Parathyroid adenoma (tissue), 2 donors: ENCODE measurements at regions not wholly inside any gene's neighbourhood (a gene's known extent, or its start where the extent isn't known, plus 50 kb on each side); places are given as distances from the start of the nearest gene placed in this dataset.

Experiments
- H2AFZ ChIP-seq: fragments of 300-600 bp; sonication (generic); one replicate; pipeline ENCODE4 v1.7.0; 2017; ENCODE audit warnings: antibody characterized with exemption, mild to moderate bottlenecking
- H3K27ac ChIP-seq: fragments of 300-600 bp; sonication (generic); one replicate; pipeline ENCODE4 v1.7.0; 2017
- H3K27me3 ChIP-seq: fragments of 300-600 bp; sonication (generic); one replicate; pipeline ENCODE4 v1.7.0; 2017; ENCODE audit warnings: low read length; ENCODE audit not compliant: control insufficient read depth, insufficient read depth
- H3K36me3 ChIP-seq: fragments of 300-600 bp; sonication (generic); one replicate; pipeline ENCODE4 v1.7.0; 2017; ENCODE audit warnings: low read length; ENCODE audit not compliant: control insufficient read depth, insufficient read depth
- H3K4me1 ChIP-seq: fragments of 300-600 bp; sonication (generic); one replicate; pipeline ENCODE4 v1.7.0; 2017; ENCODE audit warnings: control low read depth
- H3K4me2 ChIP-seq: fragments of 300-600 bp; sonication (generic); one replicate; pipeline ENCODE4 v1.7.0; 2017; ENCODE audit warnings: low read length
- H3K4me3 ChIP-seq: fragments of 300-600 bp; sonication (generic); one replicate; pipeline ENCODE4 v1.7.0; 2017; ENCODE audit warnings: low read depth, low read length
- H3K79me2 ChIP-seq: fragments of 300-600 bp; sonication (generic); one replicate; pipeline ENCODE4 v1.7.0; 2017; ENCODE audit warnings: control low read depth
- H3K9ac ChIP-seq: fragments of 300-600 bp; sonication (generic); one replicate; pipeline ENCODE4 v1.7.0; 2017; ENCODE audit warnings: mild to moderate bottlenecking
- H3K9me3 ChIP-seq: fragments of 300-600 bp; sonication (generic); one replicate; pipeline ENCODE4 v1.7.0; 2017; ENCODE audit warnings: low read length; ENCODE audit not compliant: control insufficient read depth
- TF ChIP-seq, protein P1 (sequence below): fragments of 300-600 bp; sonication (generic); IDR thresholded peaks from one replicate; pipeline ENCODE4 v1.7.0; 2017; ENCODE audit warnings: antibody characterized with exemption, mild to moderate bottlenecking
- donor health status: primary hyperparathyroidism.

DNA sequence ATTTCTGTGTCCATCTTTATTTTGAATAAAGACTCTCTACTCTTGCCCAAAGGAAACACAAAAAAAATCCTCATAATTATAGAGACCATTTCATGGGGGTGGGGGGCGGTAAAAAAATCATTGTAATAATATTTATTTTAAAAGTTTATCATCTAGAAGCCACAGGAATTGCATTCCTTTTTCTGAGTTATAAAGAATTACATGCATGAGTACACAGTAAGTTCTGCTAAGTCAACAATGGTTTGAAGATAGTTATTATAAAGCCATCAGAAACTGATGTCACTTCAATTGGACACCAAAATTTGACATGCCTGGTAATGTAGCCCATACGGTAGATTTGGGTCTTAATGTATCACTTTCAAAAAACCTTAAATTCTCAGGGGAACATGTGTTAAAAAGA lies 478.1 kb upstream of the NR5A2 start:
- no peaks in the 10 kb centered on the region for H3K36me3 ChIP-seq
- no peak overlapping the region for H3K9ac ChIP-seq
- no peak overlapping the region for H2AFZ ChIP-seq
- peaks cover 3% of the 10 kb centered on the region for H3K27me3 ChIP-seq
- no peaks in the 10 kb centered on the region for H3K79me2 ChIP-seq
- TF ChIP-seq, protein P1, sequence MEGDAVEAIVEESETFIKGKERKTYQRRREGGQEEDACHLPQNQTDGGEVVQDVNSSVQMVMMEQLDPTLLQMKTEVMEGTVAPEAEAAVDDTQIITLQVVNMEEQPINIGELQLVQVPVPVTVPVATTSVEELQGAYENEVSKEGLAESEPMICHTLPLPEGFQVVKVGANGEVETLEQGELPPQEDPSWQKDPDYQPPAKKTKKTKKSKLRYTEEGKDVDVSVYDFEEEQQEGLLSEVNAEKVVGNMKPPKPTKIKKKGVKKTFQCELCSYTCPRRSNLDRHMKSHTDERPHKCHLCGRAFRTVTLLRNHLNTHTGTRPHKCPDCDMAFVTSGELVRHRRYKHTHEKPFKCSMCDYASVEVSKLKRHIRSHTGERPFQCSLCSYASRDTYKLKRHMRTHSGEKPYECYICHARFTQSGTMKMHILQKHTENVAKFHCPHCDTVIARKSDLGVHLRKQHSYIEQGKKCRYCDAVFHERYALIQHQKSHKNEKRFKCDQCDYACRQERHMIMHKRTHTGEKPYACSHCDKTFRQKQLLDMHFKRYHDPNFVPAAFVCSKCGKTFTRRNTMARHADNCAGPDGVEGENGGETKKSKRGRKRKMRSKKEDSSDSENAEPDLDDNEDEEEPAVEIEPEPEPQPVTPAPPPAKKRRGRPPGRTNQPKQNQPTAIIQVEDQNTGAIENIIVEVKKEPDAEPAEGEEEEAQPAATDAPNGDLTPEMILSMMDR, result no peak
- H3K9me3 ChIP-seq, result no peaks in the 10 kb centered on the region
- no peak overlapping the region for H3K4me3 ChIP-seq
- no peaks in the 10 kb centered on the region for H3K4me1 ChIP-seq
- no peak overlapping the region for H3K4me2 ChIP-seq
- no peak overlapping the region for H3K27ac ChIP-seq

DNA sequence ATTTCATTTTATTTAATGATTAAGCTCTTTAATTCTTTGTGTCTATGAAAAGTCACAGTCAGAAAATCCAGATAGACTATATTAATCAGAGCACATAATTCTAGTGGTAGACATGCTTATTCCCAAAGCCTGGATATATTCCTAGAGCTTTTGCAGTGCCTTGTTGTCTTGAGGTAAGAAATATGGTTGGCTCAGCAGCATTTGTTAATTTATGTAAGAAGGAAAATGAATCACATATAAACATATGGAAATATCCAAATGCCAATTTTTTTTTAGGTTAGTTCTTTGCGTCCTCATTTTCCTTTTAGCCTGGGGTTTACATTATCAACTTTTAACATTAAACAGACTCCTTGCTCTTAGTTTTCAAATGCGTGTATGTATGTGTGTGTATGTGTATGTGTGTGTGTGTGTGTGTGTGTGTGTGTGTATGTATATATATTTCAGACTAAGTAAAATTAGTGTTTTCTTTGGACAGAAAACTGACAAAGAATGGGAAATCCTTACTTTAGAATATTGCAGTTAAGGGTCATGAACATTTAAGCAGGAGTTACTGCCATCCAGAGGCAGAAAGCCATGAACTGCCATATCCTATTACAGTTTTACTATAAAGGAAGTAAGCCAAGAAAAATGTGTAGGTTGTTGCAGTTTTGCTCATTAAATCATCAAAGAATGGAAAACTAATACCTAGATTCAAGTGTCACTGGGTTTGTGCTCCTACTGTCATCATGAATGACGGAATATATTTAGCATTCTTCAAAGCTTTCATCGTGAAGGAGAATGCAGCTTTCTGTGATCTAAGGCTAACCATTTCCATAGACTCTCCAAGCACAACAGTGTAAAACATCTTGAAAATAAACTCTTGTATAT lies 477.1 kb upstream of the NR5A2 start:
- H2AFZ ChIP-seq, result no peak overlapping the region
- no peak overlapping the region for H3K4me3 ChIP-seq
- TF ChIP-seq, protein P1, result no peak
- H3K27me3 ChIP-seq, result peaks cover 3% of the 10 kb centered on the region
- H3K36me3 ChIP-seq, result no peaks in the 10 kb centered on the region
- H3K9me3 ChIP-seq, result no peaks in the 10 kb centered on the region
- H3K4me2 ChIP-seq, result no peak overlapping the region
- H3K79me2 ChIP-seq, result no peaks in the 10 kb centered on the region
- no peak overlapping the region for H3K9ac ChIP-seq
- no peaks in the 10 kb centered on the region for H3K4me1 ChIP-seq
- no peak overlapping the region for H3K27ac ChIP-seq

DNA sequence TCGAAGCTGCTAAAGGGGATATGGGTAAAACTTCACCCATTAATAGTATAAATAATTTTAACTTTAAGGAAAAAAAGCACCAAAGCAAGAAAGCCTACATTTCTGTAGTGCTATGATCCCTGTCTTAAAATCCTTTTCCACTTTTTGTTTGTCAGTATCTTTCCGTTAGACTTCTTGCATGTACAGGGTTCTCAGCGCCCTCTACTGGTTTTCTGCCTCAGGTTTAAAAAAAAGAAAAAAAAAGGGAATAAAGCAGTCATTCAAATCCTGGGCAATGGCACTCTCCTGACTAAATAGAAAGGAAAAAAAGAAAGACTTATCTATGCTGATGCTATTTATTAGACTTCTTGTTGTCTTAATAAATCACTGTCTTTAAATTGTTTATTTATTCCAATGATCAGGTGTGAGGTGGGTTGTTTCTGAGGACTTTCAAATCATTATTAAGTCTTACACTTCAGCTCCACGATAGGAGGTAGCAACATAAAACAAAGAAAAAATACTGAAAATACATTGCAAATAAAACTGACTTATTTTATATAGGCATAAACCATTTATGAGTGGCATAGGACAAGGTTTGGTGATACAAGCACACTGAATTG lies 475.4 kb upstream of the NR5A2 start:
- peaks cover 3% of the 10 kb centered on the region for H3K27me3 ChIP-seq
- H3K36me3 ChIP-seq, result no peaks in the 10 kb centered on the region
- TF ChIP-seq, protein P1, result no peak
- no peak overlapping the region for H3K27ac ChIP-seq
- no peaks in the 10 kb centered on the region for H3K79me2 ChIP-seq
- no peak overlapping the region for H2AFZ ChIP-seq
- H3K9ac ChIP-seq, result no peak overlapping the region
- H3K9me3 ChIP-seq, result no peaks in the 10 kb centered on the region
- H3K4me2 ChIP-seq, result no peak overlapping the region
- no peaks in the 10 kb centered on the region for H3K4me1 ChIP-seq
- H3K4me3 ChIP-seq, result no peak overlapping the region

DNA sequence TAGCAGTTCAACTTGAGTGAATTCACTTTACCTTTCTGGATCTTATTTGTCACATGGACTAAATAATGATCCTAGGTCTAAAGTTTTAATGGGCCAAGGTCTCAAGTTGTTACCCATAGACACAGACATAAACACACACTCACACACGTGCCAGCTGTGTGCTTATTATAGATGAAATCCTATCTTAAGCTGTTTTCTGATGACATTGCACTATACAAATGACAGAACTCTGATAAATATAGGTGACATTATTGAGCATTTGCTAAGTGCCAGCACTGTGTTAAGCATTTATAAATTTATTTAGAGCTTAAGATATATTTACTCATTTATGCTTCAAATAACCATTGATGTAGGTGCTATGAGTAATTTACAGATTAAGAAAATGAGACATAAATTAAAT lies 474.4 kb upstream of the NR5A2 start:
- H3K9me3 ChIP-seq, result no peaks in the 10 kb centered on the region
- no peak overlapping the region for H3K4me3 ChIP-seq
- H3K9ac ChIP-seq, result no peak overlapping the region
- no peaks in the 10 kb centered on the region for H3K79me2 ChIP-seq
- TF ChIP-seq, protein P1, result no peak
- H2AFZ ChIP-seq, result no peak overlapping the region
- no peaks in the 10 kb centered on the region for H3K4me1 ChIP-seq
- H3K27me3 ChIP-seq, result peaks cover 3% of the 10 kb centered on the region
- H3K27ac ChIP-seq, result no peak overlapping the region
- H3K36me3 ChIP-seq, result no peaks in the 10 kb centered on the region
- no peak overlapping the region for H3K4me2 ChIP-seq
